ENCODE measurements at regions not wholly inside any gene's neighbourhood (a gene's known extent, or its start where the extent isn't known, plus 50 kb on each side); places are given as distances from the start of the nearest gene placed in this dataset.

GRCh38 chr14:34204774-34205173 is 253.9 kb upstream of the EGLN3 start:
- Histone ChIP-seq H3F3A (ENCODE audit: insufficient read depth, low read depth) (no peaks in the 10 kb centered on the region), H3K36me3 (ENCODE audit: low read depth) (no peaks in the 10 kb centered on the region), H3K79me2 (ENCODE audit: low read depth) (no peaks in the 10 kb centered on the region), H3K27ac (no peak overlapping the region), H2AFZ (no peak overlapping the region), H3K9me3 (ENCODE audit: insufficient read depth, low read depth) (no peaks in the 10 kb centered on the region), H3K4me2 (no peak overlapping the region), H3K4me3 (no peak overlapping the region), H4K20me1 (ENCODE audit: insufficient read depth) (no peaks in the 10 kb centered on the region), H3K4me1 (replicated peaks; ENCODE audit: insufficient read depth) (peaks cover 5% of the 10 kb centered on the region; the same call in 1 of the 2 replicates), H3K27me3 (ENCODE audit: insufficient read depth, low read depth) (no peaks in the 10 kb centered on the region), H3K9me2 (ENCODE audit: insufficient read depth) (no peaks in the 10 kb centered on the region)
- ChIA-PET POLR2A (ENCODE audit: unreplicated experiment) (no interaction called here), CTCF (no interaction called here)
- intact Hi-C loops (cut with micrococcal nuclease; ENCODE audit: unreplicated experiment): no loop called here
- no TSS peak for BruUV-seq (replicated peaks)
- no peak for TF ChIP-seq EZH2 (IDR thresholded peaks at IDR 0.05; ENCODE audit: low read depth)
- TF ChIP-seq CTCF (conservative IDR thresholded peaks at IDR 0.05): no peak
- no peak for DNase-seq

GRCh38 chr14:34203251-34203722 is 252.4 kb upstream of the EGLN3 start:
- Histone ChIP-seq H3K4me2 (no peak overlapping the region), H3K9me2 (ENCODE audit: insufficient read depth) (no peaks in the 10 kb centered on the region), H3K79me2 (ENCODE audit: low read depth) (no peaks in the 10 kb centered on the region), H3K27me3 (ENCODE audit: insufficient read depth, low read depth) (no peaks in the 10 kb centered on the region), H3K9me3 (ENCODE audit: insufficient read depth, low read depth) (no peaks in the 10 kb centered on the region), H2AFZ (no peak overlapping the region), H3K4me3 (no peak overlapping the region), H3F3A (ENCODE audit: insufficient read depth, low read depth) (no peaks in the 10 kb centered on the region), H3K36me3 (ENCODE audit: low read depth) (no peaks in the 10 kb centered on the region), H4K20me1 (ENCODE audit: insufficient read depth) (no peaks in the 10 kb centered on the region), H3K4me1 (replicated peaks; ENCODE audit: insufficient read depth) (peaks cover 5% of the 10 kb centered on the region; the same call in 1 of the 2 replicates), H3K27ac (no peak overlapping the region)
- no peak for TF ChIP-seq CTCF (conservative IDR thresholded peaks at IDR 0.05)
- TF ChIP-seq EZH2 (IDR thresholded peaks at IDR 0.05; ENCODE audit: low read depth): no peak
- no TSS peak for BruUV-seq (replicated peaks)
- POLR2A ChIA-PET (ENCODE audit: unreplicated experiment): no interaction called here
- peak in 1 of 2 experiments; percentile 63 for DNase-seq
- CTCF ChIA-PET: no interaction called here
- intact Hi-C loops (cut with micrococcal nuclease; ENCODE audit: unreplicated experiment): no loop called here

- H3K4me2 ChIP-seq: no peak overlapping the region
- H4K20me1 ChIP-seq (ENCODE audit: insufficient read depth): no peaks in the 10 kb centered on the region
- no peaks in the 10 kb centered on the region for H3K27me3 ChIP-seq (ENCODE audit: insufficient read depth, low read depth)
- H3F3A ChIP-seq (ENCODE audit: insufficient read depth, low read depth): no peaks in the 10 kb centered on the region
- H3K27ac ChIP-seq: no peak overlapping the region
- CTCF ChIA-PET: no interaction called here
- BruUV-seq (replicated peaks): no TSS peak
- peaks cover 5% of the 10 kb centered on the region; the same call in 1 of the 2 replicates for H3K4me1 ChIP-seq (replicated peaks; ENCODE audit: insufficient read depth)
- no peaks in the 10 kb centered on the region for H3K36me3 ChIP-seq (ENCODE audit: low read depth)
- POLR2A ChIA-PET (ENCODE audit: unreplicated experiment): no interaction called here
- DNase-seq: no peak
- no peaks in the 10 kb centered on the region for H3K79me2 ChIP-seq (ENCODE audit: low read depth)
- H2AFZ ChIP-seq: no peak overlapping the region
- H3K9me3 ChIP-seq (ENCODE audit: insufficient read depth, low read depth): no peaks in the 10 kb centered on the region
- TF ChIP-seq EZH2 (IDR thresholded peaks at IDR 0.05; ENCODE audit: low read depth) (no peak), CTCF (conservative IDR thresholded peaks at IDR 0.05) (no peak)
- intact Hi-C loops (cut with micrococcal nuclease; ENCODE audit: unreplicated experiment): no loop called here
- no peaks in the 10 kb centered on the region for H3K9me2 ChIP-seq (ENCODE audit: insufficient read depth)
- H3K4me3 ChIP-seq: no peak overlapping the region
These were observed 251.2 kb upstream of the EGLN3 start for GRCh38 chr14:34201909-34202637.
